ENCODE measurements at regions not wholly inside any gene's neighbourhood (a gene's known extent, or its start where the extent isn't known, plus 50 kb on each side); places are given as distances from the start of the nearest gene placed in this dataset.

GRCh38 chr3:168485936-168486335 lies 390.2 kb upstream of the GOLIM4 start:
- no peak for TF ChIP-seq CTCF (IDR thresholded peaks at IDR 0.05; ENCODE audit: insufficient read depth, low read depth, low read length)
- POLR2A ChIA-PET: no interaction called here
- DNase-seq (ENCODE audit: low read depth): no peak
- CTCF ChIA-PET: interaction anchor here (0.6 kb wide), 1 partner anchor 38 kb away, joined by 4 read pairs; no protein-coding TSS in a partner anchor
- Histone ChIP-seq H3K36me3 (ENCODE audit: control insufficient read depth, insufficient read depth, low read length) (no peaks in the 10 kb centered on the region), H3K27me3 (ENCODE audit: control insufficient read depth, insufficient read depth, low read length) (no peaks in the 10 kb centered on the region), H3K4me3 (ENCODE audit: low read depth, low read length) (no peak overlapping the region)

- ChIA-PET CTCF (no interaction called here), POLR2A (no interaction called here)
- no peak for TF ChIP-seq CTCF (IDR thresholded peaks at IDR 0.05; ENCODE audit: insufficient read depth, low read depth, low read length)
- H3K4me3 ChIP-seq (ENCODE audit: low read depth, low read length): no peak overlapping the region
- no peak for DNase-seq (ENCODE audit: low read depth)
- no peaks in the 10 kb centered on the region for H3K36me3 ChIP-seq (ENCODE audit: control insufficient read depth, insufficient read depth, low read length)
- no peaks in the 10 kb centered on the region for H3K27me3 ChIP-seq (ENCODE audit: control insufficient read depth, insufficient read depth, low read length)
These were observed 380.7 kb upstream of the GOLIM4 start for GRCh38 chr3:168476360-168476980.

GRCh38 chr3:168475704-168476103 lies 380.0 kb upstream of the GOLIM4 start:
- no peak for TF ChIP-seq CTCF (IDR thresholded peaks at IDR 0.05; ENCODE audit: insufficient read depth, low read depth, low read length)
- CTCF ChIA-PET: no interaction called here
- Histone ChIP-seq H3K4me3 (ENCODE audit: low read depth, low read length) (no peak overlapping the region), H3K36me3 (ENCODE audit: control insufficient read depth, insufficient read depth, low read length) (no peaks in the 10 kb centered on the region), H3K27me3 (ENCODE audit: control insufficient read depth, insufficient read depth, low read length) (no peaks in the 10 kb centered on the region)
- DNase-seq (ENCODE audit: low read depth): no peak
- POLR2A ChIA-PET: no interaction called here

GRCh38 chr3:168473334-168473890 lies 377.7 kb upstream of the GOLIM4 start:
- no peaks in the 10 kb centered on the region for H3K36me3 ChIP-seq (ENCODE audit: control insufficient read depth, insufficient read depth, low read length)
- ChIA-PET POLR2A (no interaction called here), CTCF (no interaction called here)
- DNase-seq (ENCODE audit: low read depth): no peak
- H3K27me3 ChIP-seq (ENCODE audit: control insufficient read depth, insufficient read depth, low read length): no peaks in the 10 kb centered on the region
- H3K4me3 ChIP-seq (ENCODE audit: low read depth, low read length): no peak overlapping the region
- no peak for TF ChIP-seq CTCF (IDR thresholded peaks at IDR 0.05; ENCODE audit: insufficient read depth, low read depth, low read length)

- DNase-seq (ENCODE audit: low read depth): no peak
- no peaks in the 10 kb centered on the region for H3K27me3 ChIP-seq (ENCODE audit: control insufficient read depth, insufficient read depth, low read length)
- TF ChIP-seq CTCF (IDR thresholded peaks at IDR 0.05; ENCODE audit: insufficient read depth, low read depth, low read length): no peak
- POLR2A ChIA-PET: no interaction called here
- CTCF ChIA-PET: no interaction called here
- no peaks in the 10 kb centered on the region for H3K36me3 ChIP-seq (ENCODE audit: control insufficient read depth, insufficient read depth, low read length)
- H3K4me3 ChIP-seq (ENCODE audit: low read depth, low read length): no peak overlapping the region
These were observed 377.1 kb upstream of the GOLIM4 start for GRCh38 chr3:168472783-168473182.

Measured in BJ (cell line).